ENCODE measurements at regions not wholly inside any gene's neighbourhood (a gene's known extent, or its start where the extent isn't known, plus 50 kb on each side); places are given as distances from the start of the nearest gene placed in this dataset.

DNA sequence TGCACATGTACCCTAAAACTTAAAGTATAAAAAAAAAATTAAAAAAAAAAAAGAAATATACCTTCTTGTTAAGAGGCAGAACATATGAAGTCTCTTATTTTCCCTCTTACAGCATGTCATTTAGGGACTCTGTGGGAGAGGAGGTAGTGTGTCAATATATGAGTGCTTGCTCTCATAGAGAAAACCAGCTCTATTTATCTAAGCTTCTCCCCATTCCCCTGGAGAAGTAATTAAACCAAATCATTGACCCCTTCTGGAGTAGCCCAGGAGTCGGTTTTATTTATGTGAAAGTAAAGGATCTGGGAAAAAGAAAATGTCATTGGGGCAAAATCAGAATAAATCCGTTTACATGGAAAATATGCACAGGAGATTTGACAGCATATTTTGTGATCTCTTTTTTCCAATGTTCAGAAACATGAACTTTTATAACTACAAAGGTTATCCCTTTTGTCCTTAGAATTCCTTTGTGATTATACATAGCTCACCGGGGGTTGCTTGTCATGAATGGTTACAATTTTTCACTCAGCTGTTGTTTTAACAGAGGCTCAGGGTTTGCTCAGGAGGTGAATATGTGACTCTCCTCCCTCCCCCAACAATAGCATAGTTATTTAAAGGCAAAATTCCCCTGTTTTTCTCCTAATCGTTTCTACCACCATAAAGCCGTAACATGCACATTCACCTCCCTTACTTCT, 114.5 kb upstream of the C1orf21 start:
- no peak for DNase-seq
- TF ChIP-seq, protein P1, sequence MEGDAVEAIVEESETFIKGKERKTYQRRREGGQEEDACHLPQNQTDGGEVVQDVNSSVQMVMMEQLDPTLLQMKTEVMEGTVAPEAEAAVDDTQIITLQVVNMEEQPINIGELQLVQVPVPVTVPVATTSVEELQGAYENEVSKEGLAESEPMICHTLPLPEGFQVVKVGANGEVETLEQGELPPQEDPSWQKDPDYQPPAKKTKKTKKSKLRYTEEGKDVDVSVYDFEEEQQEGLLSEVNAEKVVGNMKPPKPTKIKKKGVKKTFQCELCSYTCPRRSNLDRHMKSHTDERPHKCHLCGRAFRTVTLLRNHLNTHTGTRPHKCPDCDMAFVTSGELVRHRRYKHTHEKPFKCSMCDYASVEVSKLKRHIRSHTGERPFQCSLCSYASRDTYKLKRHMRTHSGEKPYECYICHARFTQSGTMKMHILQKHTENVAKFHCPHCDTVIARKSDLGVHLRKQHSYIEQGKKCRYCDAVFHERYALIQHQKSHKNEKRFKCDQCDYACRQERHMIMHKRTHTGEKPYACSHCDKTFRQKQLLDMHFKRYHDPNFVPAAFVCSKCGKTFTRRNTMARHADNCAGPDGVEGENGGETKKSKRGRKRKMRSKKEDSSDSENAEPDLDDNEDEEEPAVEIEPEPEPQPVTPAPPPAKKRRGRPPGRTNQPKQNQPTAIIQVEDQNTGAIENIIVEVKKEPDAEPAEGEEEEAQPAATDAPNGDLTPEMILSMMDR (conservative IDR thresholded peaks at IDR 0.05), result no peak
- TF ChIP-seq EZH2 (IDR thresholded peaks at IDR 0.05; ENCODE audit: low read depth), result no peak

DNA sequence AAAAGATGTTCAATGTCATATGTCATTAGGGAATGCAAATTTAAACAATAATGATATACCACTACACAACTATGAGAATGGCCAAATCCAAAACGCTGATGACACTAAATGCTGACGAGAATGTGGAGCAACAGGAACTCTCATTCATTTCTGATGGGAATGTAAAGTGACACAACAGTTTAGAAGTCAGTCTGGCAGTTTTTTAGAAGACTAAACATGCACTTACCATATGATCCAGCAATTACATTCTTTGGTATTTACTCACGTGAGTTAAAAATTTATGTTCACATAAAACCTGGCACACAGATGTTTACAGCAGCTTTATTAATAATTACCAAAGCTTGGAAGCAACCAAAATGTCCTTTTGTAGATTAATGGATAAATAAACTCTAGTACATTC, 110.4 kb upstream of the C1orf21 start:
- Histone ChIP-seq H3K4me3 (no peak overlapping the region), H4K20me1 (ENCODE audit: insufficient read depth) (no peaks in the 10 kb centered on the region), H3F3A (ENCODE audit: insufficient read depth, low read depth) (no peaks in the 10 kb centered on the region), H3K27ac (no peak overlapping the region), H3K9me2 (ENCODE audit: insufficient read depth) (no peaks in the 10 kb centered on the region), H3K27me3 (ENCODE audit: insufficient read depth, low read depth) (no peaks in the 10 kb centered on the region), H3K36me3 (ENCODE audit: low read depth) (no peaks in the 10 kb centered on the region), H3K79me2 (ENCODE audit: low read depth) (no peaks in the 10 kb centered on the region), H2AFZ (no peak overlapping the region), H3K4me2 (no peak overlapping the region), H3K9me3 (ENCODE audit: insufficient read depth, low read depth) (no peaks in the 10 kb centered on the region), H3K4me1 (replicated peaks; ENCODE audit: insufficient read depth) (no peaks in the 10 kb centered on the region)
- ChIA-PET CTCF (no interaction called here), POLR2A (ENCODE audit: unreplicated experiment) (no interaction called here)
- TF ChIP-seq, protein P1 (conservative IDR thresholded peaks at IDR 0.05), result no peak
- no peak for TF ChIP-seq EZH2 (IDR thresholded peaks at IDR 0.05; ENCODE audit: low read depth)
- BruUV-seq (replicated peaks), result no TSS peak
- DNase-seq, result no peak
- intact Hi-C loops (cut with micrococcal nuclease; ENCODE audit: unreplicated experiment), result no loop called here

More for the DNA sequence above, 114.5 kb upstream of the C1orf21 start:
- Histone ChIP-seq H3K4me1 (replicated peaks; ENCODE audit: insufficient read depth) (no peaks in the 10 kb centered on the region), H3K4me3 (no peak overlapping the region), H3F3A (ENCODE audit: insufficient read depth, low read depth) (no peaks in the 10 kb centered on the region), H3K9me2 (ENCODE audit: insufficient read depth) (no peaks in the 10 kb centered on the region), H3K27ac (no peak overlapping the region), H2AFZ (no peak overlapping the region), H3K9me3 (ENCODE audit: insufficient read depth, low read depth) (no peaks in the 10 kb centered on the region), H3K79me2 (ENCODE audit: low read depth) (no peaks in the 10 kb centered on the region), H3K36me3 (ENCODE audit: low read depth) (no peaks in the 10 kb centered on the region), H4K20me1 (ENCODE audit: insufficient read depth) (no peaks in the 10 kb centered on the region), H3K4me2 (no peak overlapping the region), H3K27me3 (ENCODE audit: insufficient read depth, low read depth) (no peaks in the 10 kb centered on the region)
- ChIA-PET POLR2A (ENCODE audit: unreplicated experiment) (interaction anchor here (0.6 to 0.7 kb wide), 2 partner anchors 67 to 395 kb away, joined by 6 to 13 read pairs; no protein-coding TSS in a partner anchor), CTCF (no interaction called here)
- no TSS peak for BruUV-seq (replicated peaks)
- intact Hi-C loops (cut with micrococcal nuclease; ENCODE audit: unreplicated experiment), result no loop called here

DNA sequence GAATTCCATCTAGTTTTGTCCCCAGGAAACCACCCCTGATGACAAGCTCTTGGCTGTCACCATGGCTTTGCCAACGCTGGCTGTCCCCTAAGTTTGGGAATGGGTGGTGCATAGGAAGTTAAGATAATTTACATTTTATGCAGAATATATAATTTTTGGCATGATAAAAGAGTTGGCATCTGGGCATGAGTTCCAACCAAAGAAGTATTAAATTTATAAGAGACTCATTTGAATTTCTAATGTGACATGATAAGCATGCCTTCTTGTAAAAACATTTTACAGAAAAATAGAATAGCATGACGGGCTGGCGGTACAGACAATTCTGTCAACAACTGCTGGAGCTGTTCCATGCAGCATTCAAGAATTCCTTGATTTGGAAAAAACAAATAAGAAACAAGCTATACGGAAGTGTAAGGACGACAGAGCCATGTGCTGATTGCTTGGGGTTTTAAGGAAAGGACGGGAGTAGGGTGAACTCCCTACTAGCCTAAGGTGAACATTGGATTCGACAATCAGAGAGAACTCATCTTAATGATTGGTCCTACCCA, 106.8 kb upstream of the C1orf21 start:
- DNase-seq, result no peak
- ChIA-PET POLR2A (ENCODE audit: unreplicated experiment) (no interaction called here), CTCF (no interaction called here)
- Histone ChIP-seq H3K27ac (no peak overlapping the region), H3K9me2 (ENCODE audit: insufficient read depth) (no peaks in the 10 kb centered on the region), H3K4me2 (no peak overlapping the region), H3K79me2 (ENCODE audit: low read depth) (no peaks in the 10 kb centered on the region), H3K9me3 (ENCODE audit: insufficient read depth, low read depth) (no peaks in the 10 kb centered on the region), H3F3A (ENCODE audit: insufficient read depth, low read depth) (no peaks in the 10 kb centered on the region), H2AFZ (no peak overlapping the region), H3K4me1 (replicated peaks; ENCODE audit: insufficient read depth) (no peaks in the 10 kb centered on the region), H3K27me3 (ENCODE audit: insufficient read depth, low read depth) (no peaks in the 10 kb centered on the region), H4K20me1 (ENCODE audit: insufficient read depth) (no peaks in the 10 kb centered on the region), H3K4me3 (no peak overlapping the region), H3K36me3 (ENCODE audit: low read depth) (no peaks in the 10 kb centered on the region)
- no peak for TF ChIP-seq EZH2 (IDR thresholded peaks at IDR 0.05; ENCODE audit: low read depth)
- TF ChIP-seq, protein P1 (conservative IDR thresholded peaks at IDR 0.05), result no peak
- no TSS peak for BruUV-seq (replicated peaks)
- intact Hi-C loops (cut with micrococcal nuclease; ENCODE audit: unreplicated experiment), result no loop called here
